Endothelial cell of umbilical vein (primary cell): ENCODE measurements at regions not wholly inside any gene's neighbourhood (a gene's known extent, or its start where the extent isn't known, plus 50 kb on each side); places are given as distances from the start of the nearest gene placed in this dataset.

Experiments
- BruUV-seq: library from RNA; stranded (reverse); fragments of 400-500 nt; replicated peaks from 2 replicates; lab custom pipeline; 2021; lab: Mats Ljungman, UMichigan
- CTCF ChIA-PET: fragments of 300-600, 350-600 bp; sonication (Branson Sonifier 250); formaldehyde crosslinking; loops from one replicate; lab custom pipeline; 2021; ENCODE audit warnings: antibody characterized with exemption, inconsistent platforms; lab: Charles Lee
- POLR2A ChIA-PET: fragments of 300-600, 350-600 bp; sonication (Branson Sonifier 250); formaldehyde crosslinking; loops from one replicate; lab custom pipeline; 2021; ENCODE audit warnings: antibody characterized with exemption, inconsistent platforms; lab: Charles Lee
- DNase-seq: peaks from one replicate; pipeline ENCODE4 v3.0.0-alpha.2; 2011; ENCODE audit warnings: low read depth, low spot score
- FAIRE-seq: peaks from 2 replicates; lab custom pipeline; 2011; peaks lifted over from hg19 to GRCh38; lab: Jason Lieb, UNC
- H2AFZ ChIP-seq: 2 replicates; pipeline ENCODE4 v1.6.0; 2012; ENCODE audit warnings: low read depth, low read length, control low read depth, inconsistent platforms
- H3K27ac ChIP-seq: 2 replicates; pipeline ENCODE4 v1.5.1; 2011; ENCODE audit warnings: low read depth, mild to moderate bottlenecking, control low read depth, low read length, moderate library complexity; ENCODE audit not compliant: insufficient read depth
- H3K27me3 ChIP-seq, 2 experiments: 2 replicates each; pipeline versions ENCODE4 v1.6.0 to v1.6.1; 2011; ENCODE audit warnings: low read length in 2 of 2, mixed read lengths in 1 of 2; ENCODE audit not compliant: control insufficient read depth in 2 of 2, insufficient read depth in 2 of 2
- H3K36me3 ChIP-seq, 2 experiments: 2 replicates in 1 of 2; 3 replicates in 1 of 2; pipeline ENCODE4 v1.5.1; 2011; ENCODE audit warnings: low read length in 2 of 2, mild to moderate bottlenecking in 1 of 2, moderate library complexity in 1 of 2; ENCODE audit not compliant: control insufficient read depth in 2 of 2, insufficient read depth in 2 of 2; ENCODE audit errors: extremely low read depth in 1 of 2
- H3K4me1 ChIP-seq: 3 replicates; pipeline ENCODE4 v1.5.1; 2011; ENCODE audit warnings: mild to moderate bottlenecking, low read length; ENCODE audit not compliant: control insufficient read depth, insufficient read depth; ENCODE audit errors: extremely low read depth
- H3K4me2 ChIP-seq: 2 replicates; pipeline ENCODE4 v1.6.1; 2011; ENCODE audit warnings: low read length, control low read depth, mixed read lengths; ENCODE audit not compliant: insufficient read depth
- H3K4me3 ChIP-seq, 3 experiments: fragments of 200-600 bp in 1 of 3; sonication (generic), shearing (Covaris generic) in 1 of 3; replicated peaks in 1 of 3; 2 replicates each; pipeline ENCODE4 v1.5.1; 2011 to 2016; ENCODE audit warnings: control low read depth in 3 of 3, low read length in 3 of 3, mild to moderate bottlenecking in 2 of 3, inconsistent platforms in 1 of 3, low read depth in 1 of 3, moderate library complexity in 1 of 3; ENCODE audit not compliant: insufficient read depth in 1 of 3
- H3K79me2 ChIP-seq: 2 replicates; pipeline ENCODE4 v1.6.0; 2012; ENCODE audit warnings: low read length, inconsistent platforms; ENCODE audit not compliant: control insufficient read depth, insufficient read depth
- H3K9ac ChIP-seq: replicated peaks from 2 replicates; pipeline ENCODE3; 2011; ENCODE audit warnings: low read length, control low read depth; ENCODE audit not compliant: insufficient read depth; ENCODE audit errors: extremely low read depth
- H3K9me1 ChIP-seq: replicated peaks from 3 replicates; pipeline ENCODE4 v1.6.0; 2011; ENCODE audit warnings: mild to moderate bottlenecking, low read length; ENCODE audit not compliant: control insufficient read depth, insufficient read depth; ENCODE audit errors: extremely low read depth
- H3K9me3 ChIP-seq: replicated peaks from 2 replicates; pipeline ENCODE4 v1.5.1; 2012; ENCODE audit warnings: low read length, inconsistent platforms; ENCODE audit not compliant: control insufficient read depth, insufficient read depth
- H4K20me1 ChIP-seq: replicated peaks from 2 replicates; pipeline ENCODE3; 2011; ENCODE audit warnings: mild to moderate bottlenecking, low read length; ENCODE audit not compliant: control insufficient read depth, insufficient read depth; ENCODE audit errors: extremely low read depth
- EZH2 ChIP-seq: IDR thresholded peaks from 2 replicates; pipeline ENCODE4 v1.6.1; 2012; ENCODE audit warnings: borderline replicate concordance, low read depth, mild to moderate bottlenecking, moderate library complexity, low read length, inconsistent platforms; ENCODE audit not compliant: severe bottlenecking
- FOS ChIP-seq: IDR thresholded peaks from 2 replicates; pipeline ENCODE4 v1.6.1; 2011; ENCODE audit warnings: mild to moderate bottlenecking, low read length, moderate library complexity, borderline replicate concordance; ENCODE audit not compliant: insufficient read depth
- GATA2 ChIP-seq: IDR thresholded peaks from 2 replicates; pipeline ENCODE4 v1.7.0; 2011; ENCODE audit warnings: low read depth, mild to moderate bottlenecking, moderate library complexity, mixed read lengths, low read length; ENCODE audit not compliant: insufficient read length, insufficient read depth
- JUN ChIP-seq: IDR thresholded peaks from 2 replicates; pipeline ENCODE4 v1.6.1; 2011; ENCODE audit warnings: borderline replicate concordance, low read depth; ENCODE audit not compliant: insufficient read length, insufficient read depth
- MYC ChIP-seq: IDR thresholded peaks from one replicate; pipeline ENCODE4 v1.6.1; 2011; ENCODE audit warnings: mild to moderate bottlenecking, low read depth, low read length
- POLR2A ChIP-seq: IDR thresholded peaks from 2 replicates; pipeline ENCODE4 v1.6.1; 2012; ENCODE audit warnings: low read depth, mild to moderate bottlenecking, control low read depth, low read length
- POLR2AphosphoS5 ChIP-seq: IDR thresholded peaks from 2 replicates; pipeline ENCODE4 v1.6.1; 2012; ENCODE audit warnings: low read depth, mild to moderate bottlenecking, control low read depth, low read length, moderate library complexity; ENCODE audit not compliant: insufficient read depth
- dilution Hi-C: fragments of 300-500 bp; cut with MboI; formaldehyde crosslinking; loops from one replicate; pipeline ENCODE4 v1.15.0; 2019; ENCODE audit warnings: low sequenced_read_pairs; ENCODE audit not compliant: extremely low pct_ligation_motif_present
- intact Hi-C: fragments of 100-400 bp; cut with micrococcal nuclease; formaldehyde crosslinking; loops from one replicate; pipeline ENCODE4 v1.10.0; 2022
- TF ChIP-seq, protein P1 (sequence below), 2 donors: IDR thresholded peaks; 1 replicate in 1 of 2; 2 replicates in 1 of 2; pipeline ENCODE4 v1.5.1; 2011; ENCODE audit warnings: low read length in 2 of 2, mild to moderate bottlenecking in 2 of 2, moderate library complexity in 2 of 2, control low read depth in 1 of 2, inconsistent platforms in 1 of 2, low read depth in 1 of 2; ENCODE audit not compliant: insufficient read depth in 1 of 2; ENCODE audit errors: extremely low read depth in 1 of 2
- TF ChIP-seq, protein P2 (sequence below): IDR thresholded peaks from 2 replicates; pipeline ENCODE4 v1.6.1; 2011; ENCODE audit not compliant: insufficient read depth, insufficient read length

DNA sequence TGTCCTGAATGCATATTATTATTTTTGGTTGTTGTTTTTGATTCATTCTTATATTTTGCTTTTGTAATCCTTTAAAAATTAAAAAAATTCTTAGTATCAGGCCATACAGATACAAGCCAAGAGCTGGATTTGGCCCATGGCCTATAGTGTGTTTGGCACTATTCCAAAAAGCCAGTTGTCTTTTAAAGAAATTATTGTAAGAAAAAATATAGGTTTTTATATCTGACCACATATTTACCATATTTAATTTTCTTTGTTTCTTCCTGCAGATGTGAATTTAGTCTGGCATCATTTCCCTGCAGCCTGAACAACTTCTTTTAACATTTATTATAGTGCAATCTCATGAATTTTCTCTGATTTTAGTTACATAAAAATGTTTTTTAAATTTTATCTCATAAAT lies 652.8 kb upstream of the NR3C2 start:
- no peak overlapping the region for H2AFZ ChIP-seq
- no peak for FAIRE-seq
- no peaks in the 10 kb centered on the region for H3K36me3 ChIP-seq
- intact Hi-C loops, result no loop called here
- ChIA-PET CTCF (no interaction called here), POLR2A (no interaction called here)
- H4K20me1 ChIP-seq, result no peaks in the 10 kb centered on the region
- TF ChIP-seq EZH2, result no peak
- no peak for TF ChIP-seq POLR2AphosphoS5
- no peak for TF ChIP-seq JUN
- TF ChIP-seq, protein P1, sequence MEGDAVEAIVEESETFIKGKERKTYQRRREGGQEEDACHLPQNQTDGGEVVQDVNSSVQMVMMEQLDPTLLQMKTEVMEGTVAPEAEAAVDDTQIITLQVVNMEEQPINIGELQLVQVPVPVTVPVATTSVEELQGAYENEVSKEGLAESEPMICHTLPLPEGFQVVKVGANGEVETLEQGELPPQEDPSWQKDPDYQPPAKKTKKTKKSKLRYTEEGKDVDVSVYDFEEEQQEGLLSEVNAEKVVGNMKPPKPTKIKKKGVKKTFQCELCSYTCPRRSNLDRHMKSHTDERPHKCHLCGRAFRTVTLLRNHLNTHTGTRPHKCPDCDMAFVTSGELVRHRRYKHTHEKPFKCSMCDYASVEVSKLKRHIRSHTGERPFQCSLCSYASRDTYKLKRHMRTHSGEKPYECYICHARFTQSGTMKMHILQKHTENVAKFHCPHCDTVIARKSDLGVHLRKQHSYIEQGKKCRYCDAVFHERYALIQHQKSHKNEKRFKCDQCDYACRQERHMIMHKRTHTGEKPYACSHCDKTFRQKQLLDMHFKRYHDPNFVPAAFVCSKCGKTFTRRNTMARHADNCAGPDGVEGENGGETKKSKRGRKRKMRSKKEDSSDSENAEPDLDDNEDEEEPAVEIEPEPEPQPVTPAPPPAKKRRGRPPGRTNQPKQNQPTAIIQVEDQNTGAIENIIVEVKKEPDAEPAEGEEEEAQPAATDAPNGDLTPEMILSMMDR (IDR thresholded peaks at IDR 0.05; ENCODE audit: extremely low read depth in 1 of 2, insufficient read depth in 1 of 2, low read depth in 1 of 2, low read length in 2 of 2), result no peak
- TF ChIP-seq FOS, result no peak
- no peak for TF ChIP-seq POLR2A
- no peak for TF ChIP-seq MYC
- no peak for TF ChIP-seq GATA2
- TF ChIP-seq, protein P2, sequence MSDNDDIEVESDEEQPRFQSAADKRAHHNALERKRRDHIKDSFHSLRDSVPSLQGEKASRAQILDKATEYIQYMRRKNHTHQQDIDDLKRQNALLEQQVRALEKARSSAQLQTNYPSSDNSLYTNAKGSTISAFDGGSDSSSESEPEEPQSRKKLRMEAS, result no peak
- dilution Hi-C loops, result no loop called here
- no peak overlapping the region for H3K9ac ChIP-seq
- no peaks in the 10 kb centered on the region for H3K79me2 ChIP-seq
- DNase-seq, result no peak
- H3K4me1 ChIP-seq, result no peaks in the 10 kb centered on the region
- H3K9me1 ChIP-seq, result no peaks in the 10 kb centered on the region
- no peak overlapping the region for H3K4me2 ChIP-seq
- no peaks in the 10 kb centered on the region for H3K27me3 ChIP-seq
- no peaks in the 10 kb centered on the region for H3K9me3 ChIP-seq
- no peak overlapping the region for H3K4me3 ChIP-seq
- BruUV-seq, result no TSS peak
- no peak overlapping the region for H3K27ac ChIP-seq
